Esophagus squamous epithelium (tissue), 4 donors: ENCODE measurements at regions not wholly inside any gene's neighbourhood (a gene's known extent, or its start where the extent isn't known, plus 50 kb on each side); places are given as distances from the start of the nearest gene placed in this dataset.

ENCODE experiments used
- CTCF ChIP-seq, 6 experiments: fragments of 450-650 bp in 4 of 6; fragments of 200-600 bp in 2 of 6; sonication (generic) in 2 of 6; IDR thresholded peaks; one replicate each; pipeline ENCODE4 v1.5.1; 2016 to 2019; ENCODE audit warnings: antibody characterized with exemption in 6 of 6, mild to moderate bottlenecking in 4 of 6, moderate library complexity in 4 of 6
- POLR2A ChIP-seq, 4 donors: fragments of 450-650 bp; IDR thresholded peaks; one replicate each; pipeline ENCODE4 v1.6.1; 2017; ENCODE audit warnings: antibody characterized with exemption in 4 of 4, mild to moderate bottlenecking in 4 of 4, moderate library complexity in 3 of 4

GRCh38 chr16:51453251-51453650 lies 302.2 kb upstream of the SALL1 start:
- TF ChIP-seq POLR2A (IDR thresholded peaks at IDR 0.05) (no peak), CTCF (IDR thresholded peaks at IDR 0.05) (no peak)
